Bronchial epithelial cell (primary cell): ENCODE measurements at regions not wholly inside any gene's neighbourhood (a gene's known extent, or its start where the extent isn't known, plus 50 kb on each side); places are given as distances from the start of the nearest gene placed in this dataset.

Source experiments
- DNase-seq: peaks from one replicate; pipeline ENCODE4 v3.0.0-alpha.2; 2010; ENCODE audit warnings: low read depth
- FAIRE-seq: peaks from 2 replicates; lab custom pipeline; 2011; peaks lifted over from hg19 to GRCh38; lab: Jason Lieb, UNC
- H3K27me3 ChIP-seq: 2 replicates; pipeline ENCODE4 v1.5.1; 2011; ENCODE audit warnings: low read length; ENCODE audit not compliant: control insufficient read depth, insufficient read depth
- H3K36me3 ChIP-seq: 2 replicates; pipeline ENCODE4 v1.5.1; 2011; ENCODE audit warnings: low read length; ENCODE audit not compliant: control insufficient read depth, insufficient read depth
- H3K4me3 ChIP-seq: 2 replicates; pipeline ENCODE4 v1.5.1; 2011; ENCODE audit warnings: mild to moderate bottlenecking, low read depth, low read length, control low read depth
- CTCF ChIP-seq: IDR thresholded peaks from 2 replicates; pipeline ENCODE4 v1.5.1; 2011; ENCODE audit warnings: mild to moderate bottlenecking, moderate library complexity, low read length, control low read depth, inconsistent platforms; ENCODE audit not compliant: insufficient read depth, severe bottlenecking

- H3K36me3 ChIP-seq: no peaks in the 10 kb centered on the region
- H3K27me3 ChIP-seq: no peaks in the 10 kb centered on the region
- no peak for DNase-seq
- no peak for FAIRE-seq
- no peak overlapping the region for H3K4me3 ChIP-seq
- no peak for TF ChIP-seq CTCF
Measured at GRCh38 chr22:26853071-26853470, 195.7 kb downstream of the MIAT start.

GRCh38 chr22:26853495-26853894 is 196.1 kb downstream of the MIAT start:
- DNase-seq (no peak), FAIRE-seq (no peak)
- Histone ChIP-seq H3K36me3 (no peaks in the 10 kb centered on the region), H3K27me3 (no peaks in the 10 kb centered on the region), H3K4me3 (no peak overlapping the region)
- no peak for TF ChIP-seq CTCF

GRCh38 chr22:26857169-26857568 is 199.8 kb downstream of the MIAT start:
- DNase-seq (no peak), FAIRE-seq (no peak)
- Histone ChIP-seq H3K36me3 (no peaks in the 10 kb centered on the region), H3K4me3 (no peak overlapping the region), H3K27me3 (no peaks in the 10 kb centered on the region)
- no peak for TF ChIP-seq CTCF

- DNase-seq (no peak), FAIRE-seq (no peak)
- Histone ChIP-seq H3K36me3 (no peaks in the 10 kb centered on the region), H3K27me3 (no peaks in the 10 kb centered on the region), H3K4me3 (no peak overlapping the region)
- TF ChIP-seq CTCF: no peak
Measured at GRCh38 chr22:26860301-26860700, 202.9 kb downstream of the MIAT start.

- no peak for DNase-seq
- H3K4me3 ChIP-seq: no peak overlapping the region
- no peaks in the 10 kb centered on the region for H3K36me3 ChIP-seq
- FAIRE-seq: no peak
- TF ChIP-seq CTCF: no peak
- no peaks in the 10 kb centered on the region for H3K27me3 ChIP-seq
Measured at GRCh38 chr22:26865021-26865420, 207.6 kb downstream of the MIAT start.

- Histone ChIP-seq H3K36me3 (no peaks in the 10 kb centered on the region), H3K4me3 (no peak overlapping the region), H3K27me3 (peaks cover 3% of the 10 kb centered on the region)
- FAIRE-seq (no peak), DNase-seq (no peak)
- no peak for TF ChIP-seq CTCF
Measured at GRCh38 chr22:26883393-26883792, 226.0 kb downstream of the MIAT start.
